ENCODE measurements at regions not wholly inside any gene's neighbourhood (a gene's known extent, or its start where the extent isn't known, plus 50 kb on each side); places are given as distances from the start of the nearest gene placed in this dataset.

- Histone ChIP-seq H3K9me3 (ENCODE audit: low read depth) (no peaks in the 10 kb centered on the region), H2AFZ (no peak overlapping the region), H3K4me1 (ENCODE audit: insufficient read depth) (no peaks in the 10 kb centered on the region), H3K36me3 (replicated peaks; ENCODE audit: insufficient read depth, low read depth) (no peaks in the 10 kb centered on the region), H3K27me3 (no peaks in the 10 kb centered on the region), H3K27ac (no peak overlapping the region), H3K4me3 (no peak overlapping the region), H3K79me2 (no peaks in the 10 kb centered on the region), H4K20me1 (ENCODE audit: insufficient read depth, poor library complexity, severe bottlenecking) (no peaks in the 10 kb centered on the region), H3K4me2 (no peak overlapping the region), H3K9me2 (replicated peaks; ENCODE audit: insufficient read depth) (no peaks in the 10 kb centered on the region)
- DNase-seq (ENCODE audit: low spot score): no peak
- TF ChIP-seq CTCF (IDR thresholded peaks at IDR 0.05; ENCODE audit: poor library complexity) (no peak), EZH2 (IDR thresholded peaks at IDR 0.05; ENCODE audit: borderline replicate concordance) (no peak), EZH2phosphoT487 (IDR thresholded peaks at IDR 0.05; ENCODE audit: low read depth, severe bottlenecking, unreplicated experiment) (no peak)
- WGBS (ENCODE audit: low lambda C conversion rate, missing lambda C conversion rate): 96% methylated on average over 14 of the region's 14 CpGs
These were observed 78.4 kb upstream of the PPP1R26 start for GRCh38 chr9:135401218-135401617.

- H3K36me3 ChIP-seq (replicated peaks; ENCODE audit: insufficient read depth, low read depth): no peaks in the 10 kb centered on the region
- H3K79me2 ChIP-seq: no peaks in the 10 kb centered on the region
- H3K4me2 ChIP-seq: no peak overlapping the region
- TF ChIP-seq EZH2 (IDR thresholded peaks at IDR 0.05; ENCODE audit: borderline replicate concordance) (no peak), EZH2phosphoT487 (IDR thresholded peaks at IDR 0.05; ENCODE audit: low read depth, severe bottlenecking, unreplicated experiment) (no peak), CTCF (IDR thresholded peaks at IDR 0.05; ENCODE audit: poor library complexity) (no peak)
- no peaks in the 10 kb centered on the region for H3K9me2 ChIP-seq (replicated peaks; ENCODE audit: insufficient read depth)
- H3K4me1 ChIP-seq (ENCODE audit: insufficient read depth): no peaks in the 10 kb centered on the region
- H3K27me3 ChIP-seq: no peaks in the 10 kb centered on the region
- DNase-seq (ENCODE audit: low spot score): no peak
- H3K4me3 ChIP-seq: no peak overlapping the region
- no peaks in the 10 kb centered on the region for H3K9me3 ChIP-seq (ENCODE audit: low read depth)
- H3K27ac ChIP-seq: no peak overlapping the region
- H4K20me1 ChIP-seq (ENCODE audit: insufficient read depth, poor library complexity, severe bottlenecking): no peaks in the 10 kb centered on the region
- no peak overlapping the region for H2AFZ ChIP-seq
- 92% methylated on average over 18 of the region's 18 CpGs for WGBS (ENCODE audit: low lambda C conversion rate, missing lambda C conversion rate)
These were observed 77.4 kb upstream of the PPP1R26 start for GRCh38 chr9:135402048-135402738.

GRCh38 chr9:135402739-135403695 is 76.6 kb upstream of the PPP1R26 start:
- Histone ChIP-seq H3K4me1 (ENCODE audit: insufficient read depth) (no peaks in the 10 kb centered on the region), H3K27ac (no peak overlapping the region), H3K27me3 (peaks cover 3% of the 10 kb centered on the region), H3K9me2 (replicated peaks; ENCODE audit: insufficient read depth) (no peaks in the 10 kb centered on the region), H3K36me3 (replicated peaks; ENCODE audit: insufficient read depth, low read depth) (no peaks in the 10 kb centered on the region), H4K20me1 (ENCODE audit: insufficient read depth, poor library complexity, severe bottlenecking) (no peaks in the 10 kb centered on the region), H2AFZ (no peak overlapping the region), H3K4me2 (no peak overlapping the region), H3K79me2 (no peaks in the 10 kb centered on the region), H3K9me3 (ENCODE audit: low read depth) (no peaks in the 10 kb centered on the region), H3K4me3 (no peak overlapping the region)
- TF ChIP-seq EZH2 (IDR thresholded peaks at IDR 0.05; ENCODE audit: borderline replicate concordance) (no peak), EZH2phosphoT487 (IDR thresholded peaks at IDR 0.05; ENCODE audit: low read depth, severe bottlenecking, unreplicated experiment) (no peak), CTCF (IDR thresholded peaks at IDR 0.05; ENCODE audit: poor library complexity) (no peak)
- DNase-seq (ENCODE audit: low spot score): no peak
- 88% methylated on average over 29 of the region's 29 CpGs for WGBS (ENCODE audit: low lambda C conversion rate, missing lambda C conversion rate)
